ENCODE measurements at regions not wholly inside any gene's neighbourhood (a gene's known extent, or its start where the extent isn't known, plus 50 kb on each side); places are given as distances from the start of the nearest gene placed in this dataset.

DNA sequence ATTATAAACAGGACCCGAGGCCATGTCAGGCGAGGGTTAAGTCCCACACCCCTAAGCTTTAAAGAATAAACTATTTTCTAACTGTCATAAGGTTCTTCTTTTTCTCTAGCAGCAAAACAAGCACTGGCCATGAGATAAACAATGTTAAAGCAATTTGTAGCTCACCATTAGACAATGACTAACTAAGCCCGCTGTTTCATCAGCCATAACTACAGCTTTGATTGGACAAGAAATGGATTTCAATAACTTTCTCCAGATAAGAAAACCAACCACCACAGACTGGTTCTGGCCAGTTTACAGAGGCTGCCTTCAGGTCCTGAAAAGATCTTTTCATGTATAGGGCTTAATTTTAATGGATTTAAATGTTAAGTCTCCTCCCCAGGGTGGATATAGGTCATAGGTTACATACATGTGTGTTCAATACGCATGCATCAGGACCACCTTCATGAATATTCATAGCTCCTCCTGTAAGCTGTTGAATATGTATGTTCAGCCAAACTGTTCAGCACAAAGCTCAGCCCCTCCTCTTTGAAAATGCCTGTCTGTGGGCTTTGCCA is 108.7 kb upstream of the RAB6C start:
- no peak for DNase-seq (ENCODE audit: low read depth)

DNA sequence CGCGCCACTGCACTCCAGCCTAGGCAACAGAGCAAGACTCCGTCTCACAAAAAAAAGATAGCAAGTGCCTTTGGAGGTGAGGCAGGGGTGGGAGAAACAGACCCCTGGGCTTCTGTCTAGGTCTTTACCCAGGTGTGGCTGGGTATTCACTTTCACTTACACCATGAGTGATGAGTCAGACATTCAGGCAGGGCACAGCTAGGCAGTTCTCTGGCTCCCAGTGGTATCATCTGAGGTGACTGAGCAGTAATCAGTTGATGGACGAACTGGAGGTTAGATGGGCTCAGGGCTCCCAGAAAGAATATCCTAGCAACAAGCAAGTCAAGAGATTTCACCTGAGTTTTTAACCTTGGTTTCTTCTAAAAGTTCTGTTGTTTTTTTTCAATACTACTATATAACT is 107.0 kb upstream of the RAB6C start:
- no peak for DNase-seq (ENCODE audit: low read depth)

DNA sequence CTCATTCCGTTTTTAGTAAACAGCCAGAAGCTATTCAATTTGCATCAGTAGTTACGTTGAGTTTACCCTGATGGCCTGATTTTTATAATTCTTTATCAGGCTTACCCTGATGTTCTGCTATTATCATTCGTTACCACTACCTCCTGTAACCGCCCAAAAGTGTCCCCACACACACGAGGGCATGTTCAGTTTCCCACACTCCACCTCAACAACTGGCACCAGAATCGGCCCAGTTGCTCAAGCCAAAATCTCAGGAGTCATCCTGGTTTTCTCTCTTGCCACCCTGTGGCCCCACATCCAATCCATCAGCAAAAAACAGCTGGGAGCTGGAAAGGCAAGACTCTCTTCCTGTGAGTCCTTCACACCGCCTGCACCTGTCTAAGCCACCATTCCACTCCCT is 102.9 kb upstream of the RAB6C start:
- no peak for DNase-seq (ENCODE audit: low read depth)

DNA sequence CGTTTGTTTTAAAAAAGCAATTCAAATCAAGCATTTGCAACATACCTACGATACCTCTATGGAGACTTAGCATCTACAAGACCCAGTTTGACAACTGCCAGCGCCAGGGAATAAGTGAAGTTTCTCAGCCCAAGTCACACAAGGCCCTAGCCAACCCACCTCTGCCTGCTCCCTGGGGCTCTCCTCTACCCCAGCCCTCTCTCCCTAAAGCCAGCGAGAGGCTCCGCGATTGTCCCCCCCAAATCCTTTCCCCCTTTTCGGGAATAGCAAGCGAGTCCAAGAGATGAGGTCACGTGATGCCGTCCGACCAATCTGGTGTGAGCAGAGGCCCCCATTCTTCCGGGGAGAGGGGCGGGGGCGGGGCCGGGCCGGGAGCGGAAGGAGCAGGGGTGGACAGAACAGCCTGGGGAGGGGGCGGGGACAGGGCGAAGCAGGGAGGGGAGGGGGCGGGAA is 102.2 kb upstream of the RAB6C start:
- peak; percentile 42 for DNase-seq (ENCODE audit: low read depth)

DNA sequence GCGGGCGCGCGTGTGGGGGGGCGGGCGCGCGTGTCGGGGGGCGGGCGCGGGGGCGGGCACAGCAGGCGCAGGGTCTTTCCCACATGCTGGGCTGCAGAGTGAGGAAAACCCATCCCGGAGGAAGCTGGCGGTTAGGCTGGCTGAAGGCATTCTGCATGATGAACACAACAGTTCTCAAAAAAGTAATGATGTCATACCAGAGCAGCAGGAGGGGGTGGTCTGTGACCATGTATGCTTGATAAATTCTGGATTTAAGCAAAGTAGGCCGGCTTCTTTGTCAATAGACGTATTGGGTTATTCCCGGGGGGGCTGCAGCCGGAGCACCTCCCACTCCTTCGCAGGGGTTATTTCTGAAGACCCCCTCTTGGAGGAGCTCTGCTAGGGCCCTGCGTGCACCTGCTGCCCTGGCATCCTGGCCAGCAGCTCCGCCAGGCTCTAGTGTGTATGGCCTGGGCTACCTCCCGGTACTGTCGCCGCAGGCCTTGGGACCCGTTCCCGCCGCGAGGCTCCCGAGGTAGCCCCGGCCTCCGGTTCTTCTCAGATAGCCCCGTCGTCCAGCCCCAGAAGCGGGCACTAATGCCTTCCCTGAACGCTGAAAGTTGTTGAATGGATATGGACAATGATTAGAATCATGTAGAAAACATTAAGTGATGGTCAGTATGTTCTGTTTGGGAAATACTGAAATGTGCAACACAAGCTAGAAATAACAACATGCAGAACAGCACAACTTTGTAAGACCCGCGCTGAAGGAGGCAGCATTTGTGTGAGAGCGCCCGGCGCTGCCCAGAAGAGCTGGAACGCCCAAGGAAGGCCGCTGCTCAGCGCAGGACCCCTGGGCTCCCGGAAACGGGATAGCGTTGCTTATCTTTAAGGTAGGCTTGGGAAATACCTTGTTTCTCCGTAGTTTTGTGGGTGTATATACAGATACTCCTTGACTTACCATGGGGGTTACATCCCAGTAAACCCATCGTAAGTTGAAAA is 101.4 kb upstream of the RAB6C start:
- peak; percentile 15 for DNase-seq (ENCODE audit: low read depth)

DNA sequence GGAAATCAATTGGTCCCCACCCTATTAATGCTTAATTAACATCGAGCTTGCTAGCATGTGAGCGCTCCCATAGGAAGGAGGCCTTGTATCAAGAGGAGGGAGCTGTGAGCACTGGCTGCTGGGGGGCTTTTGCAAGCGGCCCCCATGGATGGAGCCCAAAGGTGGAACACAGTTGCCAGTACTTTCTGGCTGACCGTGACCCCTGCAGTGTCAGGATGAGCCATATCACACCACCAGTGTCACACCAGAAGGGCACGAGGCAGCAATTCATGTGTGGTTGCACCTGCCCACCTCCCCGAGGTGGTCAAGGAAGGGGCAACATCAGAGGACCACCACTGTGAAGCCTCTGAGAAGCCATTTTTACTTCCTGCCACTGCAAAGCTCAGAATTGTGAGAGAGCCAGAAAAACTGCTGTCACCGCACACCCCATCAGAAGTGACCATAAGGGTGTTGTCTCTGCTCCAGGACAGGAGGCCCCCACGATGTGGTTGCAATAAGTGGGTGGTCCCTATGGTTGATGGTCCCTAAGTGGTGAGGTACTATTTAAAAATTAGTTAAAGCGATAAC is 99.8 kb upstream of the RAB6C start:
- DNase-seq (ENCODE audit: low read depth) = no peak

DNA sequence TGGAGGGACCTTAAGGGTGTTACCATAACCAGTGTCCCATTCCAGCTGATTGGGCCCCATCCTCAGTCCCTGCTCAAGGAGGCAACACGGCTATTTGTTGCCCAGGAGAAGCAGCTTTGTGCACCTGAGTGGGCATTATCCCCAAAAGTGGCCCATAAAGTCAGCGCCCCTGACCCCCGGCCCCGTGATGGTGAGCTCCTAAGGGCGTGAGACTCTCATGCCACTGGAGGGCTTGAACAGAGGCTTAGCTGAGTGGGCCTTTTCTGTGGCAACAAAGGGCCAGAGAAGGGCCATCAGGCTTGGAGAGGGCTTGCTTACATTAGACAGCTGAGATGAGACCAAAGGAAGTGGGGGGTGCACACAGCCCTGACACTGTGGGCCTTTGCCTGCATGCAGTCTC is 99.2 kb upstream of the RAB6C start:
- DNase-seq (ENCODE audit: low read depth) = no peak

DNA sequence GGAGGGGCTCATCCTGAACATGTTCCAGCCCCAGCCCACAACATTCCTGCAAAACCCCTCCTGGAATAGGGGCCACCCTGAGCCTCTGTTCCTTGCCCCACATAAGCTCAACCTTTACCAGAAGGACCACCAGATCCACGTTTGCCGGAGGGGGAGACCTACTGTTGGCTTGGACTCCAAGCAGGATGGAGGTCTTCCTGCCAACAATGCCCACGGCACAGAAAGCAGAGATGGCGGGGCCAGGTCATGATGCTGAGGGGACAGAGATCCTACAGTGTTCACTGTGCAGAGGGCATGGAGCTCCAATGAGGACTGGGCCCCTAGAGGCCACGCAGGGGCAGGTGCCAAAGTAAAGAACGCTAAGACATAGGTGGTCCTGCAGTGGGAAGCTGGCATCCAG is 98.5 kb upstream of the RAB6C start:
- no peak for DNase-seq (ENCODE audit: low read depth)

DNA sequence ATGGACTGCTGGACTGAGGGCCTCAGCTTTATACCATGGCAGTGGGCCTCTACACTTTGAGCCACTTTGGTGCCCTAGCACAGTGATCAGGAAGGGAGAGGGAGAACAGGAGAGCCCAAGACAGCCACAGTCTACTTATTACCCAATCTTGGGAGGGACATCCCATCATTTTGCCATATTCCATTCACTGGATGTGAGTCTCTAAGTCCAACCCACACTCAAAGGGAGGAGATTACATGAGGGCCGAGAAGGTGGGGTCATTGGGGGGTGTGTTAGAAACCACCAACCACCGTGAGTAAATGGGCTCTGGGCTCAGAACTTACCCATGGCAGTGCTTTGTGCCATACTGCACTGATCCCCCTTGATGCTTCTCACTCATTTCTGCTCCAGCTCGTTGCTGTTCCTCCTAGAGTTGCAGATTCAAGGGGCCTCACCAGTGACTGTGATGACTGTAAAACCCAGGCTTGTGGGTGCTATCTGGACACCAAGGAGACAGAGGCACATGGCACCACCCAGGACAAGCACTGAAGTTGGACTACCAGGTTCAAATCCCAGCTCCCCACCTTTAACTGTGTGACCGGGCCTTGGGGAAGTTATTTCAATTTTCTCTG is 97.6 kb upstream of the RAB6C start:
- no peak for DNase-seq (ENCODE audit: low read depth)

DNA sequence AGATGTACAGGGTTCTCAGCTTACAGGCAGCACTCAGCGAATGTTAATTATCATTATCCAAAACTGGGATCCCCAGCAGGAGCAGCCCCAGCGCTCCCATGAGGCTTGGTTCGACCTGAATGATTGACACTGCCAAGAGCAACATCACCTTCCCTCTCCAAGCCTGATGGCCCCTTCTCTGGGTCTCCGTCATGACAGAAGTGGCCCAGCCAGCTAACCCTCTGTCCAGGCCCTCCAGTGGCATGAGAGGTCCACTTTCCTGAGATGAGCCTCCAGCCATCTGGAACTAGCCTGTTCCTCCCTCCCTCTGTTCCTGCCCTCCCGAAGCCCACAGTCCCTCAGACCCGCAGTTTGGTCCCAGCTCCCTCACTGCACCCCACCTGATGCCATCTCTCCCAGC is 97.0 kb upstream of the RAB6C start:
- no peak for DNase-seq (ENCODE audit: low read depth)

DNA sequence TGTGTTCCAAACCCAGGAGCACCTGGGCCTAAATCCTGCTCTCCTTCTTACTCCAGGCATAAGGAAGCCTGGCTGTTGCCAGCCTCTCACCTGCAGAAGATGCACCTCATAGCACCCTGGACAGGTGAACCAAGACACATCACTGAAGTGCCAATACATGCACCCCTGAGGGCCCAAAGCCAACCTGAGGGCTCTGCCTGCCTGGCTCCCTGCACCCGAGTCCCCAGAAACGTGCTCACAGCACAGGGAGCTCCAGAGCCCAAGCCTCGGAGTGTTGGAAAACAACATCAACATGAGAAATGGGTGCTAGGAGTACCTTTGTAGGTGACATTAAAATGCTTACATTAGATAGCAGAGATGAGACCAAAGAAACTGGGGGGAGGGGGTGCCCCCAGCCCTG is 96.3 kb upstream of the RAB6C start:
- DNase-seq (ENCODE audit: low read depth) = no peak

DNA sequence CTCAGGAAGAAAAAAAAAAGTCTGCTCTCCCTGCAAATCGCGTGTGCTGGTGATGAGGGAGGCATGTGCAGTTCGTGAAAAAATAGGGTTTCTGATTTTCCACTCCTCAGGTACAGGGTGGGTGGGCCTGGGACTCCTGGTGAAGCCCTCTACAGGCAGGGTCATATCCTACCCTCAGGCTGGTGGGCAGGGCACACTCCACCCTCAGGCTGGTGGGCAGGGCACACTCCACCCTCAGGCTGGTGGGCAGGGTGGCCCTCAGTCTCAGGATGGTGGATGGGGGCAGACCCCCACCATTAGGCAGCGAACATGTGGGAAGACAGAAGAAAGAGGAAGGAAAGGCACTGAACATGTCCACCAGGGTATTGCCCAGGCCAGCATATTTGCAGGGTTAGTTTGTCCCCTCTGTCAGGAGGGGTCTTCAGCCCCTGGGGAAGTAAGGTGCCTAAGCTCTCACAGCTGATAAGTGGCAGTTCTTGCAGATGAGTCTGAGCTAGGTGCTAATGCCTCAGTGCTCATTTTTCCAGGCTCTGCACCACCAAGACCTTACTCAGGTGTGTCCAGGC is 95.2 kb upstream of the RAB6C start:
- no peak for DNase-seq (ENCODE audit: low read depth)

DNA sequence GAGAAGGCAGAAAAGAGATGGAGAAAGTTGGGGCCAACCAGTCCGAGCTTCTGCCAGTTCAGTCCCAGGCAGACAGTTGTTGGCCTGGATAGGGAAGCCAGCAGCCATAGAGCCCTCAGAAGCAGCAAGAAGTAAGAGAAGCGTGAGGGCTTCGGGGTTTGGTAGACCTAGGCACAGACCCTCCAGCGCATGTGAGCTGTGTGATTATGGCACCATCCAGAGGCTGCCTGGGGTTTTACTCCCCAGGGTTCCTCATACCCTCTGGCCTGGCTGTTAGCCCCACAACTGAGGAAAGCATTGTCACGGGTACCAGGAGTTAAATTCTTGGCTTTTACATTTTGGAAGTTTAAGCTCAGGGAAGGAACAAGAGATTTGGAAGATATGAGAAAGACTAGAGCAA is 93.7 kb upstream of the RAB6C start:
- DNase-seq (ENCODE audit: low read depth) = no peak

DNA sequence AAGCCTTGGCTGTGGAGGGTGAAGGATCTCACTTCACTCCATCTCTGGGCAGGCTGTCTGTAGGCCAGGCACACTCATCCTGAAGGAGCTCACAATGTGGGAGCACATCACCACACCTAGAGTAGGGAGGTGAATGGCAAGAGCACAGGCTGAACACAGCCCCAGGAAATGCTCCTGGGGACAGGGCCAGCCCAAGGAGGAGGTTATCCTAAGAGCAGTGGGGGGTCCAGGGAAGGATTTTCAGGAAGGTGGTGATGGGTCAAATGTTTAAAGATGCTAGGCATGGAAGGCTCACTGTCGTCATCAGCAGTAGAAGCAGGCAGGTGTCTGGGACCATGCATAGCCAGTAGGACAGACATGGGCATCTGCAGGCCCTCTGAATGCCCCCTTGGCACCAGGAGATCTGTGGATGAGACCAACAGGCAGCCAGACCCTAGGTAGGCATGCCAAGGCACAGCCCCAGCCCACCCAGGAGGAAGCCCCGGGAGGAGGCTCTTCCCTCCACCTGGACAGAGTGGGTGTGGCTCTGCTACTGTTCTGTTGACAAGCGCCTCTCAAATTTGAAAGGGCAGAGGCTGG is 91.7 kb upstream of the RAB6C start:
- no peak for DNase-seq (ENCODE audit: low read depth)

DNA sequence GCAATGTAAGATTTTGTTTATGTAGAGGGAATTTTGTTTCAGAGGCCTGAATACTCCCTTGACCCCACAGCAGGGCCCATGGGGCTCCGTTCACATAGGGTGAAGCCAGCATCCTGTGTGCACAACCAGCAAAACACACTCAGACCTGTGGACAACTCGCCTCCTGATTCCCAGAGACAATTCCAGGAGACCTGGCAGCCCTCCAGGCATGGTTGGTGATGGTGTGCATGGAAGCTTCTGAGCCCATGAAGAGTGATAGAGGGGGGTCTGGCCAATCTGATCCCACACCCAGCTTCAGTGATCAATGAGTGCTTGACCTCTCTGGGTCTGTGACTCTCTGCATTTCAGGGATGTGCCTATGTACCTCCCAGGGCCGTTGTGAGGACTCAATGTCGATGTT is 91.0 kb upstream of the RAB6C start:
- DNase-seq (ENCODE audit: low read depth) = no peak

DNA sequence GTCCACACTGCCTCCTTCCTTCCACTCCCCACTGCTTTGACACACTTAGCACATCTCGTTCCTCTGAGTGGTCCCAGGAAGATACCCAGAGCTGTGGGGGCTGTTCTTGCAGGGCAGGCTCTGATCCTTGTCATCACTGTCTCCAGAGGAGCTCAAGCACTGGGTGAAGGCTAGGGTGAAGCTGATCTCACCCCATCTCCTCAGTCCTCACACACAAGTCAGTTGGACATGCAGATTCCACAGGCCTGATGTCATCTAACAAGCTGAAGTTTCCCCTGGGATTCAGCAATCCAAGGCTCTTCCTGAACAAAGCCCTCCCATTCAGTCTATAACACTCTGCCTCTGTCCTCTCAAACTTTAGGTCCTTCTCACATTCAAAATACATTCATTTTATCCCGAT is 90.6 kb upstream of the RAB6C start:
- peak; percentile 32 for DNase-seq (ENCODE audit: low read depth)

DNA sequence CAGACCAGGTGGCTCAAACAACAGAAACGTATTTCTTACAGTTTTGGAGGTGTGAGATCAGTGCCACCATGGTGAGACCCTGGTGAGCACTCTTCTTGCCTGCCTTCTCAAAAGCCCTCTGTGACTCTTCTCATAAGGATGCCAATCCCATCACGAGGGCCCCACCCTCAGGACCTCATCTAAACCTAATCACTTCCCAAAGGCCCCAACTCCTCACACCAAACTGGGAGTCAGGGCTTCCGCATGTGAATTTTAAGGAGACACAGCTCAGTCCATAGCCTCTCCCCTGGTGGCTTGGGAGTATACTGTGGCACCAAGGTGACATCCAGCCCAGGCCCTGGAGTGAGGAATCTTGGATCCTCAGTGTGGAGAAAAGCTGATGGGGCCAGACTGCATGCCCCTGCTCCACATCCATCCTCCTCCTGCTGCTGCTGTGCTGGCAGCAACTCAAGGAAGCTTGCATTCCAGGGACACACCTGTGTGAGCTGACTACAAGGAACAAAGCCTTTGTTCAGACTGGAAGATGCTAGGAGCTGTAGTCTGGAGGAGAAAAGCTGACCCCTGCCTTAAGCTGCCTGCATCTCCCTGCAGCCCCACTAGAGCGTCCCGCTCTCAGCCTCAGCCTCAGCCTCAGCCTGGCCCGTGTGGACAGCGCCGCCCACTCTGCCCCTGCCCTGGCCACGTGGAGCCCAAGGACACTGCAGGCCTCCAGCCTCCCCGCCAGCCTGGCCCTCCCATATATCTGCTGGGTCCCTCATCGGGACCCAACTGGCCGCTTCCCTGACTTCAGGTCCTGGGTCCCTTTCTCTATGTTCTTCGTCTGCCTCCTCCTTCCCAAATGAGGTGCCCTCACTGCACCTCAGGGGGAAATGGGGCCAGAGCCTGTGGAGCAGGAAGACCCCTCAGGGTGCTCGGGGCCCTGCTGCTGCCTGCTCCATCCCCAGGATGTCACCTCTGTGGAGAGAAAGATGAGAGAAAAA is 87.8 kb upstream of the RAB6C start:
- DNase-seq (ENCODE audit: low read depth) = no peak

DNA sequence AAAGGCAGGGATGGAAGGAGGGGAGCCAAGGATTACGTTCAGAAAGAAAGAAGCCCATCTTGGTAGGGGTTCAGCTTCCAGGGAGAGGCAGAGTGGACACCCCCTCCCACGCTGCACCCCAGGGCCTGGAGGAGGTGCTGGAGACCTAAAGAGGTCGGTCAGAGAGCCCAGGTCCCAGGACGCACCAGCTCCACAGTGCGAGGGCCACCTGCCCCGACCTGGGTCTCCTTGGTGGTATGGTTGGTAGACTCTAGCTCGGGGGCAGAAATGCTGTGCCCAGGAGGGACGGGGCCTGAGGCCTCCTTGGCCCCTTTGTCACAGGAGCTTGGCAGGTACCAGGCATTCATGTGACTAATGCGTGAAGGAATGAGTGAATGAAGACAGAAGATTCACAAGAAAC is 87.1 kb upstream of the RAB6C start:
- DNase-seq (ENCODE audit: low read depth) = no peak

DNA sequence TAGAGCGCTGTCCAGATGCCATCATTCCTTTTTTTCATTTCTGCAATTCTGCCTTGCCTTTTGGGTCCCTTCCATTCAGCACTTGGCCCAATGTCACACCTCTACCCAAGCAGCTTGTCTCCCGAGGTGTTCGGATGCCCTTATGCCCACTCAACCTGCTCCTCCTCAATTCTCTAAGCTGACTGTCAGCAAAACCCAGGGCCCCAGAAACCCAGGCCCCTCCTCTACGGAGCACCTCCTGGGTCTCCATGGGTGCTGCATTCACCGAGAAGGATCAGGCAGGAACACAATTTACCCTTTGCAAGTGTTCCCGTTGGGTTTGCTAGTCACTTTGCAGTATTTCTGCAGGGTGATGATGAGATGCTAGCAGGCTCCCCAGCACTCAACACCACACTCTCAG is 86.7 kb upstream of the RAB6C start:
- no peak for DNase-seq (ENCODE audit: low read depth)

DNA sequence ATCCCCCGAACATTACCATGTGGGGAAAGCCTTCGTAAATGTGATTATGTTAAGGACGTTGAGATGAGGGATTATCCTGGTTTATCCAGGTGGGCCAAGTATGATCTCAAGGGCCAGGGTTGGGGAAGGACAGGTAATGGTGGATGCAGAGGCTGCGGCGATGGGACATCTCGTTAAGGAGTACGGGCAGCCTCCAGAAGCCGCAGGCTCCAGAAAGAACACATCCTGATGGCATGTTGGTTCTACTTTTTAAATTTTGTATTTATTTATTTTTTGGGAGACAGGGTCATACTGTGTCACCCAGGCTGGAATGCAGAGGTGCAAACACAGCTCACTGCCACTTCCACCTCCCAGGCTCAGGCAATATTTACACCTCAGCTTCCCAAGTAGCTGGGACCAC is 86.2 kb upstream of the RAB6C start:
- no peak for DNase-seq (ENCODE audit: low read depth)

Measured in HT1080 (cell line).